Gastroesophageal sphincter (tissue), 4 donors: ENCODE measurements at regions not wholly inside any gene's neighbourhood (a gene's known extent, or its start where the extent isn't known, plus 50 kb on each side); places are given as distances from the start of the nearest gene placed in this dataset.

Source experiments
- ATAC-seq: fragments of 150-250 bp; one replicate; pipeline ENCODE4 v1.9.1; 2016; ENCODE audit warnings: mild to moderate bottlenecking, moderate library complexity
- H3K27ac ChIP-seq, 4 donors: fragments of 200-600 bp; sonication (generic) in 3 of 4; 1 replicate in 3 of 4; 2 replicates in 1 of 4; pipeline ENCODE4 v1.5.1; 2016 to 2019
- H3K27me3 ChIP-seq: fragments of 200-600 bp; sonication (generic); one replicate; pipeline ENCODE4 v1.5.1; 2019
- H3K36me3 ChIP-seq, 2 donors: fragments of 200-600 bp; sonication (generic); one replicate each; pipeline ENCODE4 v1.5.1; 2019; ENCODE audit warnings: control low read depth in 1 of 2
- H3K4me1 ChIP-seq, 3 donors: fragments of 200-600 bp; sonication (generic); 1 replicate in 2 of 3; 2 replicates in 1 of 3; pipeline ENCODE4 v1.5.1; 2016 to 2019; ENCODE audit warnings: control low read depth in 2 of 3
- H3K4me3 ChIP-seq, 2 donors: fragments of 200-600 bp; sonication (generic); one replicate each; pipeline ENCODE4 v1.5.1; 2019; ENCODE audit warnings: mild to moderate bottlenecking in 1 of 2, moderate library complexity in 1 of 2
- H3K9me3 ChIP-seq, 3 donors: fragments of 200-600 bp; sonication (generic); one replicate each; pipeline ENCODE4 v1.5.1; 2017 to 2019; ENCODE audit warnings: control low read depth in 2 of 3
- EP300 ChIP-seq: sonication (generic); formaldehyde crosslinking; IDR thresholded peaks from one replicate; pipeline ENCODE4 v1.6.1; 2017; ENCODE audit warnings: antibody characterized with exemption, mild to moderate bottlenecking
- POLR2A ChIP-seq, 2 donors: fragments of 450-650 bp; IDR thresholded peaks; one replicate each; pipeline ENCODE4 v1.6.1; 2017; ENCODE audit warnings: antibody characterized with exemption in 2 of 2, mild to moderate bottlenecking in 2 of 2, moderate library complexity in 1 of 2
- POLR2AphosphoS5 ChIP-seq: sonication (generic); formaldehyde crosslinking; IDR thresholded peaks from one replicate; pipeline ENCODE4 v1.6.1; 2017; ENCODE audit warnings: antibody characterized with exemption
- WGBS, 2 donors: methylation state at CpG; one replicate each; pipeline ENCODE4 v1.1.5; 2018; ENCODE audit warnings: low coverage in 1 of 2; 5-methylcytosine and 5-hydroxymethylcytosine counted together
- TF ChIP-seq, protein P1 (sequence below), 4 experiments: fragments of 200-600 bp in 2 of 4; fragments of 450-650 bp in 2 of 4; sonication (generic) in 1 of 4; IDR thresholded peaks; one replicate each; pipeline ENCODE4 v1.5.1; 2017 to 2019; ENCODE audit warnings: antibody characterized with exemption in 4 of 4, mild to moderate bottlenecking in 2 of 4, moderate library complexity in 2 of 4

DNA sequence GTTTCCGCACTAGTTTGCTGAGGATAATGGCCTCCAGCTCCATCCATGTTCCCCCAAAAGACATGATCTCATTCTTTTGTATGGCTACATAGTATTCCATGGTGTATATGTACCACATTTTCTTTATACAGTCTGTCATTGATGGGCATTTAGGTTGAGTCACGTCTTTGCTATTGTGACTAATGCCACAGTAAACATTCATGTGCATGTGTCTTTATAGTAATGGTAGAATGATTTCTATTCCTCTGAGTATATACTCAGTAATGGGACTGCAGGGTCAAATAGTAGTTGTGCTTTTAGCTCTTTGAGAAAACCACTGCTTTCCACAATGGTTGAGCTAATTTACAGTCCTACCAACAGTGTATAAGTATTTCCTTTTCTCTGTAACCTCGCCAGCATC, 78.3 kb upstream of the BCL9 start:
- Histone ChIP-seq H3K27ac (no peak overlapping the region), H3K4me3 (no peak overlapping the region), H3K4me1 (no peaks in the 10 kb centered on the region), H3K36me3 (no peaks in the 10 kb centered on the region), H3K27me3 (no peaks in the 10 kb centered on the region), H3K9me3 (peaks cover 0 to 33% (median 0%) of the 10 kb centered on the region in 3 donors)
- no peak for ATAC-seq
- WGBS, 2 donors, result 54 to 60% methylated on average over 3 of the region's 3 CpGs
- TF ChIP-seq POLR2A (IDR thresholded peaks at IDR 0.05), result no peak
- TF ChIP-seq, protein P1, sequence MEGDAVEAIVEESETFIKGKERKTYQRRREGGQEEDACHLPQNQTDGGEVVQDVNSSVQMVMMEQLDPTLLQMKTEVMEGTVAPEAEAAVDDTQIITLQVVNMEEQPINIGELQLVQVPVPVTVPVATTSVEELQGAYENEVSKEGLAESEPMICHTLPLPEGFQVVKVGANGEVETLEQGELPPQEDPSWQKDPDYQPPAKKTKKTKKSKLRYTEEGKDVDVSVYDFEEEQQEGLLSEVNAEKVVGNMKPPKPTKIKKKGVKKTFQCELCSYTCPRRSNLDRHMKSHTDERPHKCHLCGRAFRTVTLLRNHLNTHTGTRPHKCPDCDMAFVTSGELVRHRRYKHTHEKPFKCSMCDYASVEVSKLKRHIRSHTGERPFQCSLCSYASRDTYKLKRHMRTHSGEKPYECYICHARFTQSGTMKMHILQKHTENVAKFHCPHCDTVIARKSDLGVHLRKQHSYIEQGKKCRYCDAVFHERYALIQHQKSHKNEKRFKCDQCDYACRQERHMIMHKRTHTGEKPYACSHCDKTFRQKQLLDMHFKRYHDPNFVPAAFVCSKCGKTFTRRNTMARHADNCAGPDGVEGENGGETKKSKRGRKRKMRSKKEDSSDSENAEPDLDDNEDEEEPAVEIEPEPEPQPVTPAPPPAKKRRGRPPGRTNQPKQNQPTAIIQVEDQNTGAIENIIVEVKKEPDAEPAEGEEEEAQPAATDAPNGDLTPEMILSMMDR (IDR thresholded peaks at IDR 0.05), result no peak
- TF ChIP-seq EP300, result no peak

DNA sequence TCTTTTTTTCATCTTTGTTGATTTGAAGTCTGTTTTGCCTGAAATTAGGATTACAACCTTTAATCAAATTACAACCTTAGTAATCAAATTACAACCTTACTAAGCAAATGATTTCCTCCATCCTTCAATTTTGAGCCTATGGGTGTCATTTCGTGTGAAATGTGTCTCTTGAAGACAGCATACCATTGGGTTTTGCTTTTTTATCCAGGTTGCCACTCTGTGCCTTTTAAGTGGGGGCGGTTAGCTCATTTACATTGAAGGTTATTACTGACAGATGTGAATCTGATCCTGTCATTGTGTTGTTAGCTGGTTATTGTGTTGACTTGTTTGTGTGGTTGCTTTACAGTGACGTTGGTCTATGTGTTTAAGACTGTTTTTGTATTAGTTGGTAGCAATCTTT, 74.8 kb upstream of the BCL9 start:
- Histone ChIP-seq H3K36me3 (no peaks in the 10 kb centered on the region), H3K27ac (no peak overlapping the region), H3K27me3 (peaks cover 13% of the 10 kb centered on the region), H3K4me1 (no peaks in the 10 kb centered on the region), H3K4me3 (no peak overlapping the region), H3K9me3 (peaks cover 0 to 38% (median 0%) of the 10 kb centered on the region in 3 donors)
- WGBS, 2 donors, result 43 to 52% methylated on average over 3 of the region's 3 CpGs
- ATAC-seq, result no peak
- TF ChIP-seq, protein P1 (IDR thresholded peaks at IDR 0.05), result no peak
- no peak for TF ChIP-seq EP300
- no peak for TF ChIP-seq POLR2AphosphoS5
- TF ChIP-seq POLR2A (IDR thresholded peaks at IDR 0.05), result no peak

DNA sequence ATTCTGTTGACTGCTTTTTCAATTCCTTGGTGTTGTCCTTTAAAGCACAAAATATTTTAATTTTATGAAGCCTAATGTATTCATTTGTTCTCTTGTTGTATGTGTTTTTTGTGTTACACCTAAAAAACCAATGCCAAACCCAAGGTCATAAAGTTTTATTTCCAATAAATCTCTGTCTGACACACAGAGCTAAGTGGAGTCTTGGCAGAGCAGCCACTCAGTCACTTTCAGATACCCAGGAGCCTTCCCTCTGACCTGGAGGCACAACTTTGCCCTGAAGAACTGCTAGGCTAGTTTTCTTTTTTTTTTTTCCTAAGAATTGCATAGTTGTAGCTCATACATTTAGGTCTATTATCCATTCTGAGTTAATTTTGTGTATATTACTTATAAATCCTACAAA, 71.2 kb upstream of the BCL9 start:
- H3K27me3 ChIP-seq, result peaks cover 15% of the 10 kb centered on the region
- H3K9me3 ChIP-seq, result peaks cover 0 to 28% (median 0%) of the 10 kb centered on the region in 3 donors
- no peaks in the 10 kb centered on the region for H3K36me3 ChIP-seq
- no peak overlapping the region for H3K27ac ChIP-seq
- no peak for ATAC-seq
- H3K4me3 ChIP-seq, result no peak overlapping the region
- H3K4me1 ChIP-seq, result no peaks in the 10 kb centered on the region
- TF ChIP-seq, protein P1 (IDR thresholded peaks at IDR 0.05), result no peak
- TF ChIP-seq POLR2A (IDR thresholded peaks at IDR 0.05), result no peak
- no peak for TF ChIP-seq EP300
- no peak for TF ChIP-seq POLR2AphosphoS5

DNA sequence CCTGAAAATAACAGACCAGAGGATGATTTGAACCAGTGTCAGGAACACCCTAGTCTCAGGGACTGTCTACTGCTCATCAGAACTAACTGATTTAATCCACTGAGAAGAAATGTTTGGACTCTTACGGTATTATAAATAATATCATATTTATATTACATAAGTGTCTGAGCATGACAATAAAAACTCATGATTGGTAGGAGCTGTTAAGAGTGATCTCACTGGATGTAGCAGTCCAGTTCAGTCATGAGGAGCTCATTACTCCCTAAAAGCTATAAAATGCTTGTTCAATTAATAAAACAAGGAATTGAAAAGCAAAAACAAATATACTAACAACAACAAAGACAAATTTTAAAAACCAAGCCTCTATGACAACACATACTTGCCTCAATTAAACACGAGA, 68.8 kb upstream of the BCL9 start:
- Histone ChIP-seq H3K4me1 (no peaks in the 10 kb centered on the region), H3K27ac (no peak overlapping the region), H3K27me3 (peaks cover 15% of the 10 kb centered on the region), H3K4me3 (no peak overlapping the region), H3K36me3 (no peaks in the 10 kb centered on the region), H3K9me3 (peaks cover 0 to 10% (median 0%) of the 10 kb centered on the region in 3 donors)
- WGBS, 2 donors, result 30 to 38% methylated on average over 2 of the region's 2 CpGs
- ATAC-seq, result no peak
- TF ChIP-seq, protein P1 (IDR thresholded peaks at IDR 0.05), result no peak
- no peak for TF ChIP-seq EP300
- no peak for TF ChIP-seq POLR2A (IDR thresholded peaks at IDR 0.05)
- no peak for TF ChIP-seq POLR2AphosphoS5

DNA sequence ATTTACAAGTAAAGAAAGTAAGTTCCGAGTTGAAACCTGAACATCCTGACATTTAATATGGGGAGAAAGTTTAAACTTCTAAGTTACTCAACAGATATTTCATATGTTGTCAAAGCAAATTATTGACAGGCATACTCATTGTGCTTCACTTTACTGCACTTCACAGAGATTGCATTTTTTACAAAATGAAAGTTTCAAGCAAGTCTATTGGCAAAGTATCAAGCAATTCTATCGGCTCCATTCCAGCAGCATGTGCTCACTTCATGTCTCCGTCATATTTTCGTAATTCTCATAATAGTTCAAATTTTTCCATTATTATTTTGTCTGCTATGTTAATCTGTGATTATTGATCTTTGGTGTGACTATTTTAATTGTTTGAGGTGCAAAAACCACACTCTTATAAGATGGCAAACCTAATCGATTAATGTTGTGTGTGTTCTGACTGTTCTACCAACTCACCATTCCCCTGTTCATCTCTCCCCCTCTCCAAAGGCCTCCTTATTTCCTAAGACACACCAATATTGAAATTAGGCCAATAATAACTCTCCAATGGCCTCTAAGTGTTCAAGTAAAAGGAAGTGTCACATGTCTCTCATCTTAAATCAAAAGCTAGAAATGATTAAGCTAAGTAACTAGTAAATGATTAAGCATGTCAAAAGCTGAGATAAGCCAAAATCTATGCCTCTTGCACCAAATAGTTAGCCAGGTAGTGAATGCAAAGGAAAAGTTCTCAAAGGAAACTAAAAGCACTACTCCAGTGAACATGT, 68.2 kb upstream of the BCL9 start:
- no peak for ATAC-seq
- no peak for TF ChIP-seq POLR2AphosphoS5
- no peak for TF ChIP-seq POLR2A (IDR thresholded peaks at IDR 0.05)
- TF ChIP-seq EP300, result no peak
- TF ChIP-seq, protein P1 (IDR thresholded peaks at IDR 0.05), result no peak
- peaks cover 15% of the 10 kb centered on the region for H3K27me3 ChIP-seq
- H3K4me1 ChIP-seq, result no peaks in the 10 kb centered on the region
- no peaks in the 10 kb centered on the region for H3K36me3 ChIP-seq
- H3K4me3 ChIP-seq, result no peak overlapping the region
- H3K27ac ChIP-seq, result no peak overlapping the region
- 41 to 50% methylated on average over 5 of the region's 5 CpGs for WGBS, 2 donors
- H3K9me3 ChIP-seq, result peaks cover 0 to 3% (median 0%) of the 10 kb centered on the region in 3 donors
